ENCODE measurements at regions not wholly inside any gene's neighbourhood (a gene's known extent, or its start where the extent isn't known, plus 50 kb on each side); places are given as distances from the start of the nearest gene placed in this dataset.
A peak's percentile ranks its signal among the peaks of the same experiment; 100 is the strongest.

- DNase-seq = peak in 1 of 2 donors; percentile 39
These were observed 52.6 kb upstream of the JUN start for GRCh38 chr1:58836408-58836807.

- DNase-seq = no peak
These were observed 54.0 kb upstream of the JUN start for GRCh38 chr1:58837886-58838285.

GRCh38 chr1:58839147-58839795 lies 55.4 kb upstream of the JUN start:
- no peak for DNase-seq

GRCh38 chr1:58839846-58840835 lies 56.3 kb upstream of the JUN start:
- no peak for DNase-seq

- DNase-seq = peak; percentile 70 to 79
These were observed 57.6 kb upstream of the JUN start for GRCh38 chr1:58841455-58841854.

GRCh38 chr1:58842941-58843340 lies 59.1 kb upstream of the JUN start:
- DNase-seq = no peak

GRCh38 chr1:58844176-58844575 lies 60.3 kb upstream of the JUN start:
- DNase-seq = no peak

- peak; percentile 54 to 60 for DNase-seq
These were observed 62.1 kb upstream of the JUN start for GRCh38 chr1:58845942-58846341.

- peak; percentile 65 to 84 for DNase-seq
These were observed 65.1 kb upstream of the JUN start for GRCh38 chr1:58848818-58849411.

GRCh38 chr1:58849551-58849950 lies 65.7 kb upstream of the JUN start:
- no peak for DNase-seq

GRCh38 chr1:58850636-58851035 lies 66.8 kb upstream of the JUN start:
- DNase-seq = no peak

GRCh38 chr1:58852731-58853485 lies 69.1 kb upstream of the JUN start:
- DNase-seq = no peak

- peak; percentile 47 to 52 for DNase-seq
These were observed 70.7 kb upstream of the JUN start for GRCh38 chr1:58854576-58854975.

- DNase-seq = no peak
These were observed 71.7 kb upstream of the JUN start for GRCh38 chr1:58855274-58856165.

- peak; percentile 45 to 58 for DNase-seq
These were observed 72.4 kb upstream of the JUN start for GRCh38 chr1:58856281-58856680.

- no peak for DNase-seq
These were observed 74.1 kb upstream of the JUN start for GRCh38 chr1:58857680-58858673.

GRCh38 chr1:58859769-58860485 lies 76.1 kb upstream of the JUN start:
- peak; percentile 47 to 51 for DNase-seq

- no peak for DNase-seq
These were observed 77.2 kb upstream of the JUN start for GRCh38 chr1:58861076-58861475.

- peak; percentile 77 to 82 for DNase-seq
These were observed 77.7 kb upstream of the JUN start for GRCh38 chr1:58861506-58861905.
